ENCODE measurements at regions not wholly inside any gene's neighbourhood (a gene's known extent, or its start where the extent isn't known, plus 50 kb on each side); places are given as distances from the start of the nearest gene placed in this dataset.

GRCh38 chr18:8969639-8970390 is 132.7 kb upstream of the NDUFV2 start:
- TF ChIP-seq EP300 (IDR thresholded peaks at IDR 0.05) (no peak), POLR2AphosphoS5 (IDR thresholded peaks at IDR 0.05) (no peak), POLR2A (IDR thresholded peaks at IDR 0.05) (no peak)
- TF ChIP-seq, protein P1, sequence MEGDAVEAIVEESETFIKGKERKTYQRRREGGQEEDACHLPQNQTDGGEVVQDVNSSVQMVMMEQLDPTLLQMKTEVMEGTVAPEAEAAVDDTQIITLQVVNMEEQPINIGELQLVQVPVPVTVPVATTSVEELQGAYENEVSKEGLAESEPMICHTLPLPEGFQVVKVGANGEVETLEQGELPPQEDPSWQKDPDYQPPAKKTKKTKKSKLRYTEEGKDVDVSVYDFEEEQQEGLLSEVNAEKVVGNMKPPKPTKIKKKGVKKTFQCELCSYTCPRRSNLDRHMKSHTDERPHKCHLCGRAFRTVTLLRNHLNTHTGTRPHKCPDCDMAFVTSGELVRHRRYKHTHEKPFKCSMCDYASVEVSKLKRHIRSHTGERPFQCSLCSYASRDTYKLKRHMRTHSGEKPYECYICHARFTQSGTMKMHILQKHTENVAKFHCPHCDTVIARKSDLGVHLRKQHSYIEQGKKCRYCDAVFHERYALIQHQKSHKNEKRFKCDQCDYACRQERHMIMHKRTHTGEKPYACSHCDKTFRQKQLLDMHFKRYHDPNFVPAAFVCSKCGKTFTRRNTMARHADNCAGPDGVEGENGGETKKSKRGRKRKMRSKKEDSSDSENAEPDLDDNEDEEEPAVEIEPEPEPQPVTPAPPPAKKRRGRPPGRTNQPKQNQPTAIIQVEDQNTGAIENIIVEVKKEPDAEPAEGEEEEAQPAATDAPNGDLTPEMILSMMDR (IDR thresholded peaks at IDR 0.05) = no peak
